IPS-20b (cell line): ENCODE measurements at regions not wholly inside any gene's neighbourhood (a gene's known extent, or its start where the extent isn't known, plus 50 kb on each side); places are given as distances from the start of the nearest gene placed in this dataset.

ENCODE experiments used
- H3K27ac ChIP-seq: one replicate; pipeline ENCODE4 v1.5.1; 2013; ENCODE audit warnings: low read length
- H3K27me3 ChIP-seq: 2 replicates; pipeline ENCODE4 v1.6.1; 2013; ENCODE audit warnings: mild to moderate bottlenecking, low read length, inconsistent platforms; ENCODE audit not compliant: insufficient read depth
- H3K36me3 ChIP-seq: 2 replicates; pipeline ENCODE4 v1.6.1; 2013; ENCODE audit warnings: low read depth, mild to moderate bottlenecking, inconsistent platforms, low read length, moderate library complexity; ENCODE audit not compliant: insufficient read depth
- H3K4me1 ChIP-seq: 2 replicates; pipeline ENCODE4 v1.6.1; 2013; ENCODE audit warnings: mild to moderate bottlenecking, control low read depth, inconsistent platforms, low read length, moderate library complexity; ENCODE audit not compliant: insufficient read depth
- H3K4me3 ChIP-seq: 2 replicates; pipeline ENCODE4 v1.5.1; 2013; ENCODE audit warnings: mild to moderate bottlenecking, low read length, inconsistent platforms
- H3K9ac ChIP-seq: 2 replicates; pipeline ENCODE4 v1.6.1; 2013; ENCODE audit warnings: low read depth, mild to moderate bottlenecking, inconsistent platforms, low read length, moderate library complexity
- H3K9me3 ChIP-seq: 2 replicates; pipeline ENCODE4 v1.6.1; 2013; ENCODE audit warnings: mild to moderate bottlenecking, low read depth, low read length, inconsistent platforms; ENCODE audit not compliant: insufficient read depth

DNA sequence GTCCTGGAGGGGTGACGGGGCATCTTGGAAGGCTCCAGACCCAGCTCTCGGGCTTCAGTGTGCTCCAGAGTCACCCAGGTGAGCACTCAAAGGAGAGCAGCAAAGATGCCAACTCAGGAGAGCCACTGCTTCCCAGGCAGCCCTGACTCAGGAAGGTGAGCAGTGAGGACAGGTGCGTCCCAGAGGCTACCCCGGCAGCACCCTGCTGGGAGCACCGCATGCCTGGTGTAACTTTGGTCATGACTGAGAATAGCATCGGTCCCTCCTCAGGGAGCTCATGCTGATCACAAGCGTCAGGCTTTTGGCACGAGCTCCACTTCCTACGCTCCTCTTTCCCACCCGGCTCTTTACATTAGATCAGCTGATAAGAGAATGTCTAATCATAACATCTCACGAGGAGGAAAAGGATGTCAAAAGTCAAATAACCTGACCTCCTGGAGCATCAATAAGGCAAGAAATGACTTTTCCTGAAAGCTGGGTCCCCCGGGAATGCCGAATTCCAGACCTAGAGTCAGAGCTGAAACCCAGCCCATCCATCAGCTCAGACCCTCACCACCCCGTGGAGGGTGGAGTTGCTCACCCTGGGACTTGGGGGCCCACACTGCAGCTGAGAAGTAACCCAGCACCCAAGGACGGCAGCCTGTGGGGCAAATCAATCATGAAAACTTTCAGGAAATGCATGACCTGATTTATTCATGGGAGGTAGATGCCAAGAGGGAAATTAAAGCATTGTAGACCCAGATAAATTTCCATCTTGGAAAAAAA lies 248.8 kb downstream of the ACKR3 start:
- no peaks in the 10 kb centered on the region for H3K36me3 ChIP-seq
- H3K4me1 ChIP-seq, result no peaks in the 10 kb centered on the region; the same call in 1 of the 2 replicates

GRCh38 chr2:236819275-236820002 lies 249.8 kb downstream of the ACKR3 start:
- peaks cover 9% of the 10 kb centered on the region; the same call in 1 of the 2 replicates for H3K4me1 ChIP-seq
- H3K4me3 ChIP-seq, result no peak overlapping the region
- no peak overlapping the region for H3K9ac ChIP-seq
- no peak overlapping the region for H3K27ac ChIP-seq
- no peaks in the 10 kb centered on the region for H3K36me3 ChIP-seq
- no peaks in the 10 kb centered on the region for H3K27me3 ChIP-seq
- no peaks in the 10 kb centered on the region for H3K9me3 ChIP-seq

More for the DNA sequence above, 248.8 kb downstream of the ACKR3 start:
- no peaks in the 10 kb centered on the region for H3K9me3 ChIP-seq
- no peak overlapping the region for H3K4me3 ChIP-seq
- H3K9ac ChIP-seq, result no peak overlapping the region
- no peaks in the 10 kb centered on the region for H3K27me3 ChIP-seq
- H3K27ac ChIP-seq, result no peak overlapping the region

DNA sequence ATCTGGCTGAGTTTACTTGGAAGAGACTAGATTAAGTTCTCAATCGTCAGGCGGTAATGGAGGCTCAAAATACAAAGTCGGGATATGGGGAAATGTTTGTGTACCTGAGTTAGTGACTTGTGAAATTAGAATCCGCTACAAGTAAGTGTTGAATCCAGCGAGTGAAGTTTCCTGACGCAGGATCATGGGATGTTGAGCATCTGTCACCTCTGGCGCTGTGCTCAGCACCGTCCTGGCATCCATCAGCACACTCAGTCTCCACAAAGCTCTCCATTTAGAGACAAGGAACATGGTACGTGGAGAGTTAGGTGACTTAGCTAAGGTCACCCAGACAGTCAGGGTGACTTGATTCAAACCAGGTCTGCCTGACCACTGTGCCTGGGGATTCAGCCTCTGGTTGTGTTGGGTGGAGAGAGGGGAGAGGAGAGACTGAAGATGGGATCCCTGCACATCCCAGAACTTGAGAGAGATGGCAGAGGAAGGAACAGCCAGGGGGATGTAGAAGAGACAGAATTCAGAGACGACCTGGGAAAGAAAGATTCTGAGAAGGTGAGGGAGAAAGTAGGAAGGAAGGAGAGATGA lies 251.2 kb downstream of the ACKR3 start:
- no peak overlapping the region for H3K27ac ChIP-seq
- H3K4me3 ChIP-seq, result no peak overlapping the region
- no peaks in the 10 kb centered on the region for H3K27me3 ChIP-seq
- no peaks in the 10 kb centered on the region for H3K36me3 ChIP-seq
- no peak overlapping the region for H3K9ac ChIP-seq
- no peaks in the 10 kb centered on the region for H3K9me3 ChIP-seq
- H3K4me1 ChIP-seq, result peaks cover 21% of the 10 kb centered on the region; the same call in 1 of the 2 replicates

GRCh38 chr2:236823041-236823629 lies 253.5 kb downstream of the ACKR3 start:
- H3K4me3 ChIP-seq, result no peak overlapping the region
- no peaks in the 10 kb centered on the region for H3K9me3 ChIP-seq
- H3K4me1 ChIP-seq, result peaks cover 30% of the 10 kb centered on the region; the same call in 1 of the 2 replicates
- no peaks in the 10 kb centered on the region for H3K36me3 ChIP-seq
- H3K9ac ChIP-seq, result no peak overlapping the region
- no peaks in the 10 kb centered on the region for H3K27me3 ChIP-seq
- H3K27ac ChIP-seq, result no peak overlapping the region

DNA sequence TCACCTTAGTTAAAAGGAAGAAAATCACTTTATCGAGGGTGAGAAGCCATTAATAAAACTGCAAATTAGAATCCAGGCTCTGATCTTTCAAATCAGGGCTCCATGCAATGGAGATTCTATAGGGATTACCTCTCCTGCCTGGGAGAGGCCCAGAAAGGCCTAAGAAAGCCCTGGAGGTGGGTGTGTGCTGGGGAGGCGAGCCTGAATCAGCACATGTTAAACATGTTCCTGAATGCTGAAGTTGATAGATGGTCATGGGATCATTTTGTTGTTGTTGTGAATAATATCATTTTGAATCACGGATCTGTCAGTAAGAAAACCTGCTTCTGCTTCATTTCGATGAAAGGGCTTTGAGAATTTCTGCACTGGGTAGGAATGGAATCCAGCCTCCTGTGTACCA lies 254.3 kb downstream of the ACKR3 start:
- no peak overlapping the region for H3K4me3 ChIP-seq
- no peaks in the 10 kb centered on the region for H3K27me3 ChIP-seq
- H3K9ac ChIP-seq, result no peak overlapping the region; the same call in 1 of the 2 replicates
- H3K27ac ChIP-seq, result no peak overlapping the region
- no peaks in the 10 kb centered on the region for H3K9me3 ChIP-seq
- no peaks in the 10 kb centered on the region for H3K36me3 ChIP-seq
- H3K4me1 ChIP-seq, result peaks cover 35% of the 10 kb centered on the region; the same call in 1 of the 2 replicates

GRCh38 chr2:236824836-236825235 lies 255.2 kb downstream of the ACKR3 start:
- Histone ChIP-seq H3K9me3 (no peaks in the 10 kb centered on the region), H3K9ac (no peak overlapping the region; the same call in 1 of the 2 replicates), H3K4me3 (no peak overlapping the region), H3K27me3 (no peaks in the 10 kb centered on the region), H3K27ac (no peak overlapping the region), H3K36me3 (no peaks in the 10 kb centered on the region), H3K4me1 (peaks cover 35% of the 10 kb centered on the region; the same call in 1 of the 2 replicates)

DNA sequence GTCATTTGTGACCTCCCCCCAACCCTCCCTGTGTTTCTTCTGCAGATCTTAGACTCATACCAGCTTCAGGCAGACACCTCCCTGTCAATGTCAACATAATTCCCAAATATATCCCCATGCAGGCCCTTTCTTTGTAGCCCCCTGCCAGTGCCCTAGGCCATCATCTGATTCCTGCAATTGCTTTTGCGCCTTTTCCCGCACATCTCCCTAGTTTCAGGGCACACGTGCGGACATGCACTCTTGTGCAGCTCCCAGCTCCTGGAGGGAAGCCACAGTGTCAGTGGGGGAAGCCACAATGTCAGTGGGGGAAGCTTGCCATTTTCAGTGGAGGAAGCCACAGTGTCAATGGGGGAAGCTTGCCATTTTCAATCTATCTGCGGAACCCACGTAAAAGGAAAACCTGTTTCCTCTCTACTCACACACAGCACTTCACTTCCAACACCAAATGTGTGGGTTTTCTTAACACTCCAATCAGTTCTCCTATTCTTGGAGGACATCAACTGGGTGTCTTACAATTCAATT lies 256.4 kb downstream of the ACKR3 start:
- Histone ChIP-seq H3K36me3 (no peaks in the 10 kb centered on the region), H3K27me3 (no peaks in the 10 kb centered on the region), H3K4me3 (no peak overlapping the region), H3K27ac (no peak overlapping the region), H3K9me3 (no peaks in the 10 kb centered on the region), H3K9ac (no peak overlapping the region), H3K4me1 (peaks cover 35% of the 10 kb centered on the region; the same call in 1 of the 2 replicates)

- H3K9ac ChIP-seq, result no peak overlapping the region
- H3K36me3 ChIP-seq, result no peaks in the 10 kb centered on the region
- no peak overlapping the region for H3K27ac ChIP-seq
- H3K4me3 ChIP-seq, result no peak overlapping the region
- H3K27me3 ChIP-seq, result no peaks in the 10 kb centered on the region
- H3K9me3 ChIP-seq, result no peaks in the 10 kb centered on the region
- peaks cover 35% of the 10 kb centered on the region; the same call in 1 of the 2 replicates for H3K4me1 ChIP-seq
These were observed 257.1 kb downstream of the ACKR3 start for GRCh38 chr2:236826606-236827156.

DNA sequence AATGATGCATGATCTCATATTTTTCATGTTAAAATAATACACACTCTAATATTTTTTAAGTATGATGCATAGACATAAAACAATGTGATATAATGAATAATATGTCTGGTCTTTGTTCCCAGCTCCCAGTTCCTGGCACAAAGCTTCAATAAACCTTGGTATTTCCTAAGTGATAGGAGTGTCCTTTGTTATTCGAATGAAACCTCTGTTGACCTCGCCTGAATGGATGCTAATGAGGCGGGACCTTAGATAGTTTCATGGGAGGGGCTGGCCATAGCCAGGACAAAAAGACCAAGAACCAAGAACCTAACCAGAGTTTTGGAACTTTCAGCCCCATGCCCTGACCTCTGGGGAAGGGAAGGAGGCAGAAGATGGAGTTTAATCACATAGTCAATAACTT lies 257.7 kb upstream of the COPS8 start:
- H3K27me3 ChIP-seq, result no peaks in the 10 kb centered on the region
- peak overlapping the region; percentile 3; the same call in 1 of the 2 replicates for H3K4me3 ChIP-seq
- no peaks in the 10 kb centered on the region for H3K9me3 ChIP-seq
- H3K4me1 ChIP-seq, result peaks cover 35% of the 10 kb centered on the region; the same call in 1 of the 2 replicates
- no peak overlapping the region for H3K27ac ChIP-seq
- no peak overlapping the region for H3K9ac ChIP-seq
- no peaks in the 10 kb centered on the region for H3K36me3 ChIP-seq

DNA sequence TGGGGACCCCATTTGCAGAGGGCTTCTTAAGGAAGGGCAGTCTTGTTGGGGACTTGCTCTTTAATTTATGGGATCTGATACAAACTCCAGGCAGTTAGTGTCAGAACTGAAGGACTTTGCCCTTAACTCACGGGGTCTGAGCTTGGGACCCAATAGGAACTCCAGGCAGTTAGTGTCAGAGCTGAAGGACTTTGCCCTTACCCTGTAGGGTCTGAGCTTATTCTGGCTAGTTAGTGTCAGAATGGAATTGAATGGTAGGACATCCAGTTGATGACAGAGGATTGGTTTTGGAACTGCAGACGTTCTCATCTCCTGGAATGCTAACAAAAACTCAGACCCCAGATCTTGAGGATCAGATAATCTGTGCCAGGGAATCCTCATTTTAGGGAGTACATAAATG lies 256.9 kb upstream of the COPS8 start:
- H3K4me1 ChIP-seq, result peaks cover 31% of the 10 kb centered on the region; the same call in 1 of the 2 replicates
- no peak overlapping the region for H3K27ac ChIP-seq
- no peaks in the 10 kb centered on the region for H3K9me3 ChIP-seq
- no peak overlapping the region for H3K9ac ChIP-seq
- H3K36me3 ChIP-seq, result no peaks in the 10 kb centered on the region
- H3K4me3 ChIP-seq, result no peak overlapping the region
- H3K27me3 ChIP-seq, result no peaks in the 10 kb centered on the region

GRCh38 chr2:236830926-236831325 lies 254.8 kb upstream of the COPS8 start:
- no peaks in the 10 kb centered on the region for H3K27me3 ChIP-seq
- no peak overlapping the region for H3K9ac ChIP-seq
- no peak overlapping the region for H3K27ac ChIP-seq
- H3K9me3 ChIP-seq, result peaks cover 15% of the 10 kb centered on the region
- H3K4me1 ChIP-seq, result peaks cover 13% of the 10 kb centered on the region; the same call in 1 of the 2 replicates
- no peak overlapping the region for H3K4me3 ChIP-seq
- no peaks in the 10 kb centered on the region for H3K36me3 ChIP-seq
